ENCODE measurements at regions not wholly inside any gene's neighbourhood (a gene's known extent, or its start where the extent isn't known, plus 50 kb on each side); places are given as distances from the start of the nearest gene placed in this dataset.
A peak's percentile ranks its signal among the peaks of the same experiment; 100 is the strongest.

GRCh38 chr9:82673919-82674318 is 389.0 kb downstream of the RASEF start:
- no peak for DNase-seq

- DNase-seq = no peak
Measured at GRCh38 chr9:82675102-82675501, 387.8 kb downstream of the RASEF start.

- DNase-seq = no peak
Measured at GRCh38 chr9:82675605-82676004, 387.3 kb downstream of the RASEF start.

- no peak for DNase-seq
Measured at GRCh38 chr9:82677086-82677485, 385.9 kb downstream of the RASEF start.

- no peak for DNase-seq
Measured at GRCh38 chr9:82679472-82679871, 383.5 kb downstream of the RASEF start.

GRCh38 chr9:82680179-82680935 is 382.6 kb downstream of the RASEF start:
- DNase-seq = peak; percentile 45

- no peak for DNase-seq
Measured at GRCh38 chr9:82681809-82682208, 381.1 kb downstream of the RASEF start.

GRCh38 chr9:82682431-82682830 is 380.5 kb downstream of the RASEF start:
- no peak for DNase-seq

- no peak for DNase-seq
Measured at GRCh38 chr9:82695704-82696103, 367.2 kb downstream of the RASEF start.

GRCh38 chr9:82706786-82707185 is 356.2 kb downstream of the RASEF start:
- no peak for DNase-seq

- DNase-seq = no peak
Measured at GRCh38 chr9:82716821-82717220, 346.1 kb downstream of the RASEF start.

- DNase-seq = no peak
Measured at GRCh38 chr9:82720515-82720914, 342.4 kb downstream of the RASEF start.

GRCh38 chr9:82721593-82721992 is 341.3 kb downstream of the RASEF start:
- no peak for DNase-seq

GRCh38 chr9:82722051-82722450 is 340.9 kb downstream of the RASEF start:
- no peak for DNase-seq

GRCh38 chr9:82722561-82722960 is 340.4 kb downstream of the RASEF start:
- no peak for DNase-seq

GRCh38 chr9:82726424-82727276 is 336.3 kb downstream of the RASEF start:
- DNase-seq = no peak

GRCh38 chr9:82729141-82729540 is 333.8 kb downstream of the RASEF start:
- no peak for DNase-seq

GRCh38 chr9:82729991-82730589 is 332.9 kb downstream of the RASEF start:
- no peak for DNase-seq

- DNase-seq = no peak
Measured at GRCh38 chr9:82732928-82733327, 330.0 kb downstream of the RASEF start.

- no peak for DNase-seq
Measured at GRCh38 chr9:82736126-82736525, 326.8 kb downstream of the RASEF start.

GRCh38 chr9:82736701-82737100 is 326.2 kb downstream of the RASEF start:
- no peak for DNase-seq

GRCh38 chr9:82745919-82746318 is 317.0 kb downstream of the RASEF start:
- no peak for DNase-seq

- DNase-seq = no peak
Measured at GRCh38 chr9:82750411-82750913, 312.5 kb downstream of the RASEF start.

- DNase-seq = no peak
Measured at GRCh38 chr9:82757924-82758323, 305.0 kb downstream of the RASEF start.

Data from NCI-H1694 (cell line).